HG03064 (cell line): ENCODE measurements at regions not wholly inside any gene's neighbourhood (a gene's known extent, or its start where the extent isn't known, plus 50 kb on each side); places are given as distances from the start of the nearest gene placed in this dataset.
"Not testable (repeated sequence)": the region's sequence is repeated elsewhere in the genome, so short reads cannot be mapped to it uniquely, and the experiment has no call there.

Source experiments
- ATAC-seq: cut with Tn5 transposase; IDR thresholded peaks from one replicate; pipeline ENCODE4 v1.9.1; 2021; ENCODE audit warnings: low read depth; ENCODE audit not compliant: unreplicated experiment

DNA sequence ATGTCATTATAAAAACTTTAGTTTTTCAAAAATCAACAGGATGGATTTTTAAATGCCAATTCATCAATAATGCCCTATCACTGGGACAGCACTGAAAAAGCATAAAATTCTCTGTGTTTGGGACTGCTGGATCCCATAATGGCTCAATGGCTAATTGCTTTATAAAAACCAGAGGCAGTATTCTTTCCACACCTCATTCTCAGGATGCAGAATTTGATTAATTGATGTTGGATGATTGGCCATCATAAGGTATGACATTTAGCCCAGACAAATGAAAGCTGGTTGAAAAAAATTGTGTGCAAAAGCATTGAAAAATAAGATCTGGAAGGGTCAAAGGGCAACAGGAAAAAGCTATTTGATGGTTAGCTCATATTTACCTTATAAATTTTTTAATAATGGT, 362.2 kb upstream of the SNX7 start:
- ATAC-seq, result no peak

DNA sequence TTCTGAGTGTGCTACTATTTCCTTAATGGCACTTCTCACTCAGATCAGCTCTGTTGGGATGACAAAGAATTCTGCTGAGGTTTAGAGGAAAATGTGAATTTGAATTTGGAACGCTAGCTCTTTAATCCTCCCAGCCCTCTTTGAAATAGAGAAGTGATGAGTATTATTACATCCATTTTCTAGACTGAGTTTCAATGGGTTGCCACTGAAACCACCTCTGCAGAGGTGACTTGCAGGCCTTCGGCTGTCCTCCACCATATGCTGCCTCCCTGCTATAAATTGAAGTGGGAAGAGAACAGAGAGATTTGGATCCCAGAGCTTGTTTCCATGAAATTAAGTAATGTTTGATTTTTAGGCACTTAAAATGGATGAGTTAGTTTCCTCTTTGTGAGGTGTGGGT, 363.2 kb upstream of the SNX7 start:
- ATAC-seq, result no peak

- no peak for ATAC-seq
These were observed 364.8 kb upstream of the SNX7 start for GRCh38 chr1:98296681-98297080.

DNA sequence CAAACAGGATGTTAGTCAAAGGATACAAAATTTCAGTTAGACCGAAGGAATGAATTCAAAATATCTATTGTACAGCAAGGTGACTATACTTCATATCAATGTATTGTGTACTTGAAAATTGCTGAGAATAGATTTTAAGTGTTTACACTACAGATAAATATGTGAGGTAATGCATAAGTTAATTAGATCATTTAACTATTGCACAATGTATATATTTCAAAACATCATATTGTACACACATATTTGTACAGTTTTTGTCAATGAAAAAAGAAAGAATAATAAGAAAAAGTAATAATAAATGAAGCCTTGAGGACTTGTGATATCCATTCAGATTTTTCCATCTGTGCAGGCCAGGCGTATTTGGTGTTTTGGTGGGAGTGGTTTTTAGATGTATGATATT, 367.4 kb upstream of the SNX7 start:
- no peak for ATAC-seq

- ATAC-seq, result no peak
These were observed 368.5 kb upstream of the SNX7 start for GRCh38 chr1:98292994-98293393.

GRCh38 chr1:98289311-98289710, 368.5 kb upstream of the DPYD start:
- no peak for ATAC-seq

GRCh38 chr1:98288494-98288893, 367.7 kb upstream of the DPYD start:
- no peak for ATAC-seq

DNA sequence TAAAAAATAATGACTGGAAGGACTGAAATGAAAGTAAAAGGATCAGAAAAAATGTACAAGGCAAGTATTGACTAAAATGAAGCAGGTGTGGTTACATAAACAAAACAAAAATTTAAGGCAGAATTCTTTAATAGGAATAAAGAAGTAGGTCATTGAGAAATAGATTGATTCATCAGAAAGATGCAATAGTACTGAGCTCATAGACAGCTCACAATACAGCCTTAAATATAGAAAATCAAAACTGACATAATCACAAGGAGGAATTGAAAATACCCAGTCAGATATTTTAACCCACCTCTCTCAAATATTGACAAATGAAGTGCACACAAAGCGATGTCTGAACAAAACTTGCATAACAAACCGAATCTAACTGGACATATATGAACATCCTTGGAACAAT, 366.8 kb upstream of the DPYD start:
- ATAC-seq, result no peak

GRCh38 chr1:98286656-98287055, 365.8 kb upstream of the DPYD start:
- ATAC-seq, result no peak

GRCh38 chr1:98285286-98285685, 364.5 kb upstream of the DPYD start:
- not testable (repeated sequence) for ATAC-seq

- ATAC-seq, result no peak
These were observed 359.2 kb upstream of the DPYD start for GRCh38 chr1:98280049-98280448.

DNA sequence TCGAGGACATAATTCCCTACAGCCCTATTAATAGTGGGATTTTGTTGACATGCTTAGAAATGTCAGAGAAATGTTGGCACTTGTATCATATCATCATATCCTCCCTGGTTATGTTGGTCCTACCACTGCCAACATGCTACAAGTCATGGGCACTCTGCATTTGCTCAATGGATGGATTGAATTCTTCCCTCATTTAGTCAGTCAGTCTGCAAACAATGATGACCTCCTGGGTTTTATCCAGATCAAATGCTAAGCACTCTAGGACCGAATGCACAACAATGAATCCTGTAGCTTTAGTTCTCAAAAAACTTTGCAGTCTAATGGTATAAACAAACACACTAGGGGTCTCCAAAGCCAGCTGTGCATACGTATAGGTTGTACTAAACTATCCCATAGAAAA, 357.2 kb upstream of the DPYD start:
- ATAC-seq, result no peak

DNA sequence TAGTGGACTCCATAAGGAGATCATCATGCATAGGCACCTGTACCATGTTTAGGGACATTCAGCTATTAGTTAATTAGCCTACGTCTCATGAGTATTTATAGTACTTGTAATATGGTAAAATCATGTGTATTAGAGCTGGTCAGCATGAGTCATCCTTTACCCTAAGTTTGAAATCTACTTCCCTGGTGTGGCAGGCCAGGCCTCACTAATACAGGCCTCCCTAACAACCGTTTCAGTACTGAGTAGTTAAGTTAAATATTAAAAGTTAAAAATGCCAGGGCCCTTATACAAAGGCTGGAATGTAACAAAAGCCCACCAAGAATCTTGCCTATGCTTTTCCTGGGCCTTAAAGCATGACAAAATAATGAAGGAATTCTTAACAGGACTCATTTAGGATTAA, 356.3 kb upstream of the DPYD start:
- no peak for ATAC-seq

GRCh38 chr1:98276514-98276913, 355.7 kb upstream of the DPYD start:
- ATAC-seq, result no peak

DNA sequence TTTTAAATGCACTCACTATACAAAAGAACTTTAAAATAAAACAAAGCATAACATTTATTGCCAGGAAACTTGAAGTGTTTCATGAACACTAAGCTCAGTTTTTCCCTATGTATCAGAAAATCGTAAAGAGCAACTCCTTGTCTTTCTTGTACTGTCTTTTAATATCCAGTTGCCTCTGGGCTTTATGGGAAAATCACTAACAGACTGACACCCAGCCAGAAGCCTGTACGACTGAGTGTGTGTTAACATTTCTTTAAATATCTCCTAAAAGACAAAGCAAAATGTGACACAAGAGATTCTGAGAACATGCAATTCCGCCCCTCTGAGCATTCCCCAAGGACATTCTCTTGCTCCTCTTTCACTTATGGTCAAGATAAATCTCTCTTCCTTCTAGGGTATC, 347.5 kb upstream of the DPYD start:
- ATAC-seq, result no peak

- ATAC-seq, result no peak
These were observed 346.6 kb upstream of the DPYD start for GRCh38 chr1:98267423-98267822.

GRCh38 chr1:98264727-98265126, 343.9 kb upstream of the DPYD start:
- no peak for ATAC-seq

GRCh38 chr1:98260839-98261238, 340.0 kb upstream of the DPYD start:
- no peak for ATAC-seq

- ATAC-seq, result no peak
These were observed 339.6 kb upstream of the DPYD start for GRCh38 chr1:98260412-98260811.

DNA sequence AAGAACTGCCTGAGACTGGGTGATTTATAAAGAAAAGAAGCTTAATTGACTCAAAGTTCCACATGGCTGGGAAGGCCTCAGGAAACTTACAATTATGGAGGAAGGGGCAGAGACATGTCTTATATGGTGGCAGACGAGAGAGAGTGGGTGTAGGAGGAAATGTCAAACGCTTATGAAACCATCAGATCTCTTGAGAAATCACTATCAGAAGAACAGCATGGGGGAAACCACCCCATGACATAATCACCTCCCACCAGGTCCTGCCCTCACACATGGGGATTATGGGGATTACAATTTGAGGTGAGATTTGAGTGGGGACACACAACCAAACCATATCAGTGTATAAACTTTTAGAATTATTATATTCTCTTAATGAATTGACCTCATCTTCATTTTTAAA, 335.9 kb upstream of the DPYD start:
- ATAC-seq, result no peak

GRCh38 chr1:98253145-98253544, 332.3 kb upstream of the DPYD start:
- ATAC-seq, result no peak

DNA sequence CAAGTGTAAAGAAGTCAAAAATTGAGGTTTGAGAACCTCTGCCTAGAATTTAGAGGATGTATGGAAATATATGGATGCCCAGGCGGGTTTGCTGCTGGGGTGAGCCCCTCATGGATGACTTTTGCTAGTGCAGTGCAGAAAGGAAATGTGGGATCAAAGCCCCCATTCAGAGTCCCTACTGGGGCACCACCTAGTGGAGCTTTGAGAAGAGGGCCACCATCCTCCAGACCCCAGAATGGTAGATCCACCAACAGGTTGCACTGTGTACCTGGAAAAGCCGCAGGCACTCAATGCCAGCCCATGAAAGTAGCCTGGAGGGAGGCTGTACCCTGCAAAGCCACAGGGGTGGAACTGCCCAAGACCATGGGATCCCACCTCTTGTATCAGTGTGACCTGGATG, 330.7 kb upstream of the DPYD start:
- no peak for ATAC-seq

DNA sequence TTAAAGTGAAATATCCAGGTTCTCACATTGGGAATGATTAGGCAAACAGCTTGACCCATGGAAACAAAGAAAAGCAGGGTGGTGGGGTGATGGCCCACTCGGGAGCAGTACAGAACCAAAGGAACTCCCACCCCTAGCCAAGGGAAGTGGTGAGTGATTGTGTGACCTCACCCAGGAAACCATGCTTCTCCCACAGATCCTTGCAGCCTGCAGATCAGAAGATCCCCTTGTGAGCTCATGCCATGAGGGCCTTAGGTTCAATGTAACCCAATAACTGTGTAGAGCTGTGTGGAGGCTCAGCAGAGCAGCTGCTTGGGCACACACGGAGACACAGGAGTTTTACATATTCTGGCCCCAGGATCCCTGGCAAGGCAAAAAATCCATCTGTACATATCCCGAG, 311.8 kb upstream of the DPYD start:
- ATAC-seq, result no peak

GRCh38 chr1:98222706-98223105, 301.9 kb upstream of the DPYD start:
- no peak for ATAC-seq
